NCI-H748 treated with DMSO at 0.1 percent for 48 hours (cell line): ENCODE measurements at regions not wholly inside any gene's neighbourhood (a gene's known extent, or its start where the extent isn't known, plus 50 kb on each side); places are given as distances from the start of the nearest gene placed in this dataset.
"Not testable (repeated sequence)": the region's sequence is repeated elsewhere in the genome, so short reads cannot be mapped to it uniquely, and the experiment has no call there.

ENCODE experiments used
- DNase-seq: peaks from one replicate; lab custom pipeline; 2025; lab: John Stamatoyannopoulos, UW

DNA sequence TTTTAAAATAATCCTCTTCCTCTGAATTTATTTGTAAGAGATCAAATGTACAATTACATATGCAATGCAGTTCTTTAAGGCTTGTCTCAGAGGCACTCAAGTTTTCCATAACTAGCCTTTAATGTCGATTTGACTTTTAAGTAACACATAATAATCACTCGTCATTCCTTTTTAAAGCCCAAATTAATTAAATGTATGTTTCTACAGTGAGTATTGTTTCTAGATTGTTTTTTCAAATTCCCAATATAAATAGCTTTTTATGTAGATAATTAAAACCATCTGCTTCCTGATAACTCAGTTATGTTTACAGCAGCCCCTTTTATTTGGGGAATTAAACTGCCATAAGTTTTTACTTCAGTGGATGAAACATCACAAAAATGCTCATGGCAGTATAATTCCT lies 185.1 kb downstream of the ETNK1 start:
- DNase-seq: no peak

DNA sequence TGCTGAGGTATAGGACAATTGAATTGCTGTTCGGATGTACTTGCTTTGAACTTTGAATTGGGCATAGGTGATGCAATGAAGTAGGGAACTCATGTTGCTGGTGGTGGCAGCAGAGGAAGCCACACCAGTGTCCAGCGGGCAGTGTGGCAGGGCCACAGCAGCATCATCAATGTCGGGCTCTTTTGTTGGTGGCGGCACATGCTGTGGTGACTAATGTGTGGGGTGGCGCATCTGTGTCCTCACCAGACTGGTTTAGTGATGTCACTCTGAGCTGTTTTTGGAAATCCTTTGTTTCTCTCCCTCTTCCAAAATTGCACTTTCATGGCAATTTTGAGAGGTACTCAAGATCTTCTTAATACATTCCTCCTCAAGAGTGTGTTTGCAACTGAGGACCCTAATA lies 187.6 kb downstream of the ETNK1 start:
- no peak for DNase-seq

DNA sequence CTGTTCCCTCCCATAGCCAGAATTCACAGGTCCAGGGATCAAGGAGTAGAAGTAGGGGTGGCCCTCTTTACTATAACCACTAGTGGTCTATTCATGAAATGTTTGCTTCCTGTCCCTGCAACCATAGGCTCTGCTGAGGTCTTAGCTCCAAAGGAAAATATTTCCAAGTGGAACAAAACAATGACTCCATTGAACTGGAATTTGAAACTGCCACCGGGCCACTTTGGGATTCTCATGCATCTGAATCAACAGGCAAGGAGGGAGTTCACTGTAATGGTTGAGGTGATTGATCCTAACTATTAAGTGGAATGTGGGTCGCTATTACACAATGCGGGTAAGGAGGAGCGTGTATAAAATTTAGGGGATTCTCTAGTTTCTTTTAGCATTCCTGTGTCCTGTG lies 197.0 kb downstream of the ETNK1 start:
- no peak for DNase-seq

DNA sequence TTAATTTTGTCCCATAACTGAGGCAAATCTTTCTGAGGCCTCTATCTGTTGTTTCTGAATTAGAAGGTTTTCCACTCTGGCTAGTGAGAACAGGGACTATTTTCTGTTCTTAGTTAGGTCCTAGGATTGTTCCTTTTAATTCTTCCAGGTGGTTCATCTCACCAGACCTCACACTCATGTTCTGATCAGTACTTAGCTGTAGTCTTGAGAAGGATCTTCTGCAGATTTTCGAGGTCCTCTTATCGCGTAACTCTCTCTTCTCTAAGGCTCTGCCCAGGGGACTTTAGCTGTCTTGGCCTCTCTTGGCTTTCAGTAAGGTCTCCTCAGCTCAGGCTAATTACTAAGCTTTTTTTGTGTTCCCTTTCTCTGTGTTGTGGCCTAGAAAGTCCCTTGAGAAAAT lies 201.1 kb downstream of the ETNK1 start:
- DNase-seq: no peak

DNA sequence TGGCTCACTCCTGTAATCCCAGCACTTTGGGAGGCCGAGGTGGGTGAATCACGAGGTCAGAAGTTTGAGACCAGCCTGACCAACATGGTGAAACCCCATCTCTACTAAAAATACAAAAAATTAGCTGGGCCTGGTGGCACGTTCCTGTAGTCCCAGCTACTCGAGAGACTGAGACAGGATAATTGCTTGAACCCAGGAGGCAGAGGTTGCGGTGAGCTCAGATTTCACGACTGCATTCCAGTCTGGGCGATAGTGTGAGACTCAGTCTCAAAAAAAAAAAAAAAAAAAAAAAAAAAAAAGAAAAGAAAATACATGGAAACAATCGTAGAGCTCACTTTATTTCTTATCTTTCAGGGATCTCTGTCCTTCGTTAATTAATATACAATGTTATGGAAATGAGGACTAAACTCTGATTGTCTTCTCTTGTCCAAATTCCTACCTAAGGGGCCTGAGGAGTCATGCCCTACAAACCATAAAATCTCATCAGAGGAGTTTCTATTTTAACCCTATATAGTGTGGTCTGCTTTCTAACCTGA lies 201.5 kb downstream of the ETNK1 start:
- not testable (repeated sequence) for DNase-seq

DNA sequence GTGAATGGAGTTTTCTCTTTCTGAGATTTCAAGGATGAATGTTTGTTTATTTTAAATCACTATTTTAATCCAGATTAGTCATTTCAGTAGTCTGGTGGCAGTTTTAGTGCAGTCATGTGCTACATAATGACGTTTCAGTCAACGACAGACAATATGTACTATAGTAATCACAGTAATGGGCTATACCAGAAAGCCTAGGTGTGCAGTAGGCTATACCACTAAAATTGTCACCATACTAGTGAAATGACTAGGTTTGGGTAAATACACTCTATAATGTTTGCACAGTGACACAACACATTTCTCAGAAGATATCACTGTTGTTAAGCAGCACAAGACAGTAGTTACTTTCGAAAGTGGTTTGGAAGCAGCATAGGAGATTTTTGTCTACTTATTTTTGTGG lies 203.1 kb downstream of the ETNK1 start:
- DNase-seq: no peak

DNA sequence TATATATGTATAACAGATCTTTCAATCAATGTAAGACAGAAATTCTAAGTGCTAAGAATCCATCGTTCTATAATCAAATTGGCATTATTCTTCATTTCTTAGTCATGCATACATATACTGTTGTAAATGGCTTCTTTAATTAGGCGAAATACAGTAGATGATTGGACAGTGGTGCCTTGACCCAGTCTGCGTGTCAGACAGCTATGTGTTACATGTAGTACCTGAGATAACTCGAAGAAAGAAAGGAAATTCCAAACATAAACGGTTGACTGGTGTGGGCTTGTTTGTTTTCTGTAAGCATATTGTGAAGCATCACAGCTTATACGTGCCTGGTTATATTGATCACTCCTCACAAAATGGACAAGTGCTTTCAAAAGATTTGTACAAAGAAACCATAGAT lies 210.5 kb downstream of the ETNK1 start:
- DNase-seq: no peak

DNA sequence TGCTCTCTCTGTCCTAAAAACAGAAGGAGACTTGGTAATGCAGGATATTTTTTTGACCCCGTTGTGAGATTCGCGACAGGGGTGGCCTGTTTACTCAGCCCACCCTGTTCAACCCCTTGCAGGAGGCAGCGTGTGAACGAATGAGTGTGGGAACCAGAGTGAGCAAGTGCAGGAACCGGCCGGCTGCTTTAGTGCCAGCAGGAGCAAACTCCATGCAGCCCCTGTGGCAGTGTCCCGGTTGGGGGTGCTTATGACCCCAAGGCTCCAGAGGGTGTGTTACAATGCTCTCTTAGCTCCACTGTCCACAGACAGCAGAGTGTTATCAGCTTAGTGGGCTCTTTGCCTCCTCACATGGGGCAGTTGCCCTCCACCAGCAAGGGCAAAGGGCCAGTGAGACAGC lies 225.2 kb downstream of the ETNK1 start:
- no peak for DNase-seq

DNA sequence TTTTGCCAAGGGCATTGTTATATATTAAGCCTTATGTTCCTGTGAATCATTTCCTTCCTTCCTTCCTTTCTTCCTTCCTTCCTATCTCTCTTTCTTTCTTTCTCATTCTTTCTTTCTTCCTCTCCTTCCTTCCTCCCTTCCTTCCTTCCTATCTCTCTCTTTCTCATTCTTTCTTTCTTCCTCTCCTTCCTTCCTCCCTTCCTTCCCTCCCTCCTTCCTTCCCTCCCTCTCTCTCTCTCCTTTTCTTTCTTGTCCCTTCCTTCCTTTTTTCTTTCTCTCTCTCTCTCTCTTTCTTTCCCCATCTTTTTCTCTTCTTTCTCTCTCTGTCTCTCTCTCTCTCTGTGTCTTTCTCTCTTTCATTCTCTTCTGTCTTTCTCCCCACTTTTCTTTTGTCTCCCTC lies 226.6 kb downstream of the ETNK1 start:
- DNase-seq: no peak

DNA sequence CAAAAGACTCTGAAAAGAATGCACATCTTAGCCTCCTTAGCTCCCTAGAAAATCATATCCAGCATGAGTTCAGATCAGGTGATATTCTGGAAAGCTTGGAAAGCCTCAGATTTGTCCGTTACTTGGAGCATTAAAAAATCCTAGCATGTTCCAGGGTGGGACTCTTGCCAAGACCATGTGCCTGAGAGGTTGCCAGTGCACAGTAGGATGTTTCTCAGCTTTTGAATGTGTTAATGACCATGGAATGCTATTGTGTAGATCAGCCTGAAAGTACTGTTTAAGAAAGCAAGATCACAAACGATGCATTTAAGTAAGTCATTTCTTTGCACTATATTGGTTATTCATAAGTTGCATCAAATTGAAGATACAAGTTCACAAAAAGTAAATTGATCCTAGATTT lies 230.5 kb downstream of the ETNK1 start:
- no peak for DNase-seq

DNA sequence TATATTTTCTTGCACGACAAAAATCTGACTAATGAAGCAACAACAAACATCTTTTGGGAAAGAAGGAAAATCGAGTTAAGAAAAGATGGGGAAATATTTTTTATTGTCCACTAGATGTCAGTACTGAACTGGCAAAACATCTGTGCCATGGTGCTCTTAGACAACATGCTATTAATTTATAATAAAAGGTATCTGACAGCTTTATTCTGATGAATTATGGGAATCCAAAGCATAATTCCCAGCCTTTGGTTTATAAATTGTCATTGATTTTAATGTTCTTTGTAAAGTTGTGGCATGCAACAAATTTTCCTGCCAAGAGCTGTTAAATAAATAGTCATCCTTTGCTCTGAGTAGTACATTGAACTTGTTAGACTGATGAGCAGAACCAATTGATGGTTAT lies 231.2 kb downstream of the ETNK1 start:
- peak; percentile 28 for DNase-seq

DNA sequence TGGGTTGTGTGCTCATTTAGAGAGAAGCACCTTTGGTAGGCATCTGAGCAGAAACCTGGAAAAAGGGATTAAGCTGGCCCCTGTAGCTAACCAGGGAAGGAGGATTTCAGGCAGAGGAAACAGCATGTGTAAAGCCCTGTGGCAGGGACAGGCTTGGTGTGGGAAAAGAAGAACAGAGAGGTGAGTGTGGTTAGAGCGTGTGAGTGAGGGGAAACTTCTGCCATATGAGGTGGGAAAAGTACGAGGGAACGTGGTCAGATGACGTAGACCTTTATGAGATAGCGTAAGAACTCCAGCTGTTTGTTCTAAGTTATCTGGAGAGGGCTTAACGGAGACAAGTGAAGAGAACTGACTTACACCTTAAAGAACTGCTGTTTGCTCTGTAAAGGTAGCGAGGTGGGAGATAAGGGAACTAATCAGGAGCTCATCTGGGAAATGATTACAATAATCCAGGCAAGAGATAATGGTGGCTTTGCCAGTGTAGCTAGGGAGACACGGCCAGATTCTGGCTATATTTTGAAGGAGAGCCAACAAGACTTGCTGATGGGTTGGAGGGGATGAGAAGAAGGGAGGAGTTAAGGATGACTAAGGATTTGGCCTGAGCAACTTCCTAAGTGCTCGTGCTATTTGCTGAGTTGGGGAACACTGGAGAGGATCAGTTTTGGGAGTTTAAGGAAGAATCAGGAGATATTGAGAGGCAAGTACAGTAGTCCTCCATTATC lies 234.0 kb downstream of the ETNK1 start:
- no peak for DNase-seq

DNA sequence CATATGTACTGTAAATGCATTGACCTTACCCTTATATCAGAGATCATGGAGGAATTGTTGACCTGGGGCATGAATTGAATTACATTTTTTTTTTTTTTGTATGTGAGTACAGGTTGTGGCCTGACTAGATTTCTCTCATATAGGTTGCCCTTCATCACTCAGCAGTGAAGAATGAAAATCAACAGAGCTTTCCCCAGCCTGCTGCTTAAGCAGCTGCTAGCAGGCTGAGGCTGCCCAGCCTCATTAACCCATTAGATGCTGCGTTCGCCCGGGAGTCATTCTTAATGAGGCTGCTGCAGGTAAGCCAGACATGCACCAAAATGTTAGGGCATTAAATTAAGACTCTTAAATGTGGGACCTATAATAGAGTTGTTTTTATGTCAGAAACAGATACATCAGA lies 236.0 kb downstream of the ETNK1 start:
- no peak for DNase-seq

DNA sequence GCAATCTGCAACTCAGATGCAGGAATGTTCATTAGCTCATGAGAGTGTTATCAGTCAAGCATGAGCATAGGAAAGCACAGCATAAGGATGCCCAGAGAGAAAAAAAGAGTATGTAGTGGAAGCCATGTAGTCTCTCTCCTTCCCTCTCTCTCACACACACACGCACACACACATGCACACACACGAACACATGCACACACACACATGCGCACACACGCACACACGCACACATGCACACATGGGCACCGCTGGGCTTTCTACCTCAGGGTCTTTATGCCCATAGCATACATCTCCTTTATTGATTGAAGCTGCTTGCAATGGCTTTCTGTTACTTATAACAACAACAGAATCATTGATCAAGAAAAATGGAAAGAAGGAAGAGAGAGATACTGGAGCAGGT lies 240.9 kb downstream of the ETNK1 start:
- DNase-seq: no peak

DNA sequence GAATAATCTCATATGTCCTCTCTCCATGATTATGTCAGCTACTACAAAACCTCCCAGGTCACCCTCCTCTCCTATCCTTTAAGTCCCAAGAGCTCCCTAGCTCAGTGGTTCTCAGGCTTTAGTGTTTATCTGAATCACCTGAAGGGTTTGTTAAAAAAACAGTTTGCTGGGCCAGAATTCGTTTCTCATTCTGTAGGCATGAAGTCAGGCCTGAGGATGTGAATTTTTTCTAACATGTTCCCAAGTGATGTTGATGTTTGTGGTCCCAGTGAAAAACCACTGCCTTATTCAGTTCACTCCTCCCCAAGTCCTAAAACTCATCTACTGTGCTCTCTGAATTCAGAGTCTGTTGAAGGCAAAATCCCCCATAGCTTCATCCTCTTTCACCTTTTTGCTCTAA lies 241.4 kb downstream of the ETNK1 start:
- DNase-seq: no peak

DNA sequence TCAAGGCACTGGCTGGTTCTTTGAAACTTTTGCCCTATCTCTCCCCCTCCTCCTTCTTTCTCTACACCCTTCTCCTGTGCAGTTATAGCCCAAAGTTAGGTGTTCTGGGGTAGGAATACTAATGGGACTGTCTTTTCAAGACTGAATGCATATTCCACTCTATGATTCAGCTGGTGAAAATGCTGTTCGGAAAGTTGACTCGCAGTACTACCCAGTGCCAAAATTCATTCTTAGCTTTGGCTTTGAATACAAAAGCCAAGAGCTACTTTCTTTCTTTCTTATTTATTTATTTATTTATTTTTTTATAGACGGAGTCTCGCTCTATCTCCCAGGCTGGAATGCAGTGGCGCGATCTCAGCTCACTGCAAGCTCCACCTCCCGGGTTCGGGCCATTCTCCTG lies 249.2 kb downstream of the ETNK1 start:
- DNase-seq: no peak

DNA sequence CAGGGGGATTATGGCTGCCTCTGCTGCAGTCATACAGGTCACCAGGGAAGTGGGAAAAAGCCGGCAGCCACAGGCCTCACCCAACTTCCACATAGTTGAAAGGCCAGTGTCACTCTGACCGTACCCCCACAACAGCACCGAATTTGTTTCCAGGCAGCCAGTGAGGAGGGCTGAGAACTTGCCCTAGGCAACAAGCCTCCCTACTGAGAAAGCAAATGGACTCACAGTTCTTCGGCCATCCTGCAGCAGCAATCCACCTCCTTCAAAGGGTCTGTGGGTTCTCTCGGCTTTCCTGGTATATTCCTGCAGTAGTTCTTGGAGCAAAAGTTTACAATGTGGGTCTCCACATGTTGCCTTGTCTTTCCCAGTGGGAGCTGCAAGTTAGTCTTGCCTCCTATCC lies 251.3 kb downstream of the ETNK1 start:
- no peak for DNase-seq

DNA sequence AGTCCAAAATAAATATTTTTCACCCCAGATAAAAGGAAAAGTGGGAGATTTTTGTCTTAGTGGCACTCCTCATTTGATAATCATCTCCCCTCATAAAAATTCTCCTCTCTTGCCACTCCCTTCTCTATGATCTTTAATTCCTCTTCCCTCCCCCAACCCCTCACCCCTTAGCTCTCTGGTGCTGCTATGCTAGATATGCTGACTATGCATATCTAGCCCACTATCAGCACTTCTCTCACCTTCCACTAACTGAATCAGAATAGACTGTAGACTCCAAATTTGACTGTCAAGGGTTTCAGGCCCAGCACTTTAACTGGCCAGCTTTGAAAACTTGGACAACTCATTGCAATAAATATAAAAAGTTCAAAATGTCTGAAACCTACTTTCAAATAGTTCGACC lies 254.2 kb downstream of the ETNK1 start:
- DNase-seq: no peak

DNA sequence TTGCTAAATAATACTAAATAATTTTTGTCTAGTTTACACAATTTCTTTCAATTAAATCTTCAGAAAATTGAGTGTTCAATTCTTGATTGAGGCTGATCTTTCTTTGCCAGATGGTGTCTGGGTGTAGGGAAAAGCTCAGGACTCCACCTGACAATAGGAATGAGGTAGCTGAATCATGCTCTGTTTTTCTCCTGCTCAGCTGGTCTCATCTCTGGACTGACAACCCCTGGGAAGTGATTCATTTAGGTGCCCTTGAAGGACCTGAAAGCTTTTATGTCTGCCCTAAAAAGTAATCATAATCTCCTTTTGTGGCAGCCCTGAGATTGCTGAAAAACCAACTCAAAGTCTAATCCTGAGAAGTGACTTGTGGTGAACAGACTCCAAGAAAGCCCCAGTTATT lies 255.4 kb downstream of the ETNK1 start:
- DNase-seq: no peak

DNA sequence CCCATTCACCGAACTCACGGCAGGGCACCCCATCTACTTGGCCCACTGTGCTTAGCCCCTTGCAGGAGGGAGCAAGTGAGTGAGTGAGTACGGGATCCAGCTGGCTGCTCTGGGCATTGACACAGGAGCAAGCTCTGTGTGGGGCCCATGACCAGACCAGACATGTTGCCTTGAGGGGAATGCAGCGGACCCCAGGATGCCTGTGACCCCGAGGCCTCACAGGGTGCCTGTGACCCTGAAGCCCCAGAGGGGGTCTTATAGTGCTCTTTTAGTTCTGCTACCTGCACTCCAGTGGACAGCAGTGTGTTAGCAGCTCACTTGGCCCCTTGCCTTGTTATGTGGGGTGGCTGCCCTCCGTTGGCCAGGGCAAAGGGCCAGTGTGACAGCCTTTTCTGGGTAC lies 255.8 kb downstream of the ETNK1 start:
- no peak for DNase-seq

DNA sequence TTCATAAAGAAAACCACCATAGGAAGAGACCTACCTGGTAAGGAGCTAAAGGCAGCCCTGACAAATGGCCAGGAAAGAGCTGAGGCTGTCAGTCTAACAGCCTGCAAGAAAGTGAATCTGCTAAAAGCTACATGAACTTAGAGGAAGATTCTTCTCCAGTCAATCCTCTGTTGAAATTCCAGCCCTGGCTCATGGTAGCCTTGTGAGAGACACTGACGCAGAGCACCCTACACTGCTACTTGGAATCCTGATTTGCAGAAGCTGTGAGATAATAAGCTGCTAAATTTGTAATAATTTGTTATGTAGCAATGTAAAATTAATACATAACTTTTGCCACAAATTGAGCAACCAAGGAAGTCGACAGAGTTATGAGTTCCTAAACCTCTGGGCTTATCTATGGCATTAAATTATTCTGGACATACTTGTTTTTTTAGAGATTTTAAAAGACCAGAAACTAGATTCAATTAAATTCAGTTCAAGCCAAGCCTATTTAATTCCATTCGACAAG lies 257.0 kb downstream of the ETNK1 start:
- DNase-seq: no peak

DNA sequence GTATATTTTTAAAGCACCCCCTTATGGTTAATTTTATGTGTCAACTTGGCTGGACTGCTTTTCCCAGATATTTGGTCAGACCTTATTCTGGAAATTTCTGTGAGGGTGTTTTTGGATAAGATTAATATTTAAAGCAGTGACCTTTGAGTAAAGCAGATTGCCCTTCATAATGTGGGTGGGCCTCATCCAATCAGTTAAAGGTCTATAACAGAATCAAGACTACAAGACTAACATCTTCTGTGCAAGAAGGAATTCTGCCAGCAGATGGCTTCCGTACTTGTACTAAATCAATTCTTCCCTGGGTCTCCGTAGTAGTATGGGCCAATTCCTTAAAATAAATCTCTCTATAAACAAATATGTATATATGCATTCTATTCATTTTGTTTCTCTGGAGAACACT lies 257.6 kb downstream of the ETNK1 start:
- no peak for DNase-seq

DNA sequence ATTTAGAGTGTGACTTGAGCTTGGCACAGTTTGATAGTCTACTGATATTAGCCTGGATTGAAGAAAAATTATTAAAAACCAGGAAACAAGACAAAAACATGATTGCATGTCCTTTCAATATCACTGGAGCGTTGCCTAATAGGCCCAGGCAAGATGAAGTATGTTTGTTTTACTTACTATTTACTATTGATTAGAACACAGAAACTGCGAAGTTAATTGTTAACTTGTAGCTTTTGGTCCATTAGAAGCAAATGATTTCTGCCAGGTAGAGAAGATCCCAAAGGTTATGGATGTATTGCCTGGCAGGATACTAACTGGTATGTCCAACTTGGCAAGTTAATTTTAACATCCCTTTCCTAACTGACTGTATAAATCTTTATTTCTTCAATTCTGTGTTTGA lies 268.9 kb downstream of the ETNK1 start:
- DNase-seq: no peak

DNA sequence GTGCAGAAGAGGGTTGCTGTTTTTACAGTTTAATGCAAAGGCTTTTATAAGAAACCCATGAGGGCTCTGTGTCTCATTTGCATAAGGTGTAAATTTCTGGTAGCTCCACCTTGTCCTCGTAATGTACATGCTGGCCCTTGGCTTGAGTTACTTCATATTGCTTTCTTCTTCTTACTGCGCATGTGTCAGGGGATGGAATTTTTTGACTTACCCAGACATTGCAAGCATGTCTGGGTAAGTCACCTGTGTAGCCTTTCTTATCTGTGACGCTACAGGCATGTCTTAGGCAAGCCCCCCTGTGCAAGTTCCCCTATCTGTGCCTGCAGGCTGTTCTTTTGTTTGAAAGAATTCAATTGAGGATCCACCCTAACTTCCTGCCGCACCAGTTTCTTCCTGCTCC lies 274.2 kb downstream of the ETNK1 start:
- no peak for DNase-seq
